Naive thymus-derived CD4-positive, alpha-beta T cell (primary cell): ENCODE measurements at regions not wholly inside any gene's neighbourhood (a gene's known extent, or its start where the extent isn't known, plus 50 kb on each side); places are given as distances from the start of the nearest gene placed in this dataset.

Experiments used
- ATAC-seq: fragments of 150-1000 bp; cut with Tn5 transposase; 2 replicates; pipeline ENCODE4 v1.10.0; 2021; ENCODE audit warnings: mild to moderate bottlenecking, moderate library complexity
- CTCF ChIA-PET: fragments of 350-600 bp; sonication (Branson Sonifier 250); formaldehyde crosslinking; loops from one replicate; lab custom pipeline; 2021; ENCODE audit warnings: antibody characterized with exemption; lab: Charles Lee
- POLR2A ChIA-PET: fragments of 350-600 bp; sonication (Branson Sonifier 250); formaldehyde crosslinking; loops from one replicate; lab custom pipeline; 2021; ENCODE audit warnings: antibody characterized with exemption, inconsistent platforms; lab: Charles Lee
- DNase-seq, 9 donors: peaks; one replicate each; pipeline versions ENCODE4 v3.0.0 to v3.0.0-alpha.2; 2020 to 2022; ENCODE audit warnings: mixed read lengths in 1 of 9
- H3K27ac ChIP-seq: one replicate; pipeline ENCODE4 v1.7.0; 2013; ENCODE audit warnings: mild to moderate bottlenecking, low read depth, low read length, moderate library complexity
- H3K27me3 ChIP-seq, 2 donors: one replicate each; pipeline ENCODE4 v1.7.0; 2013; ENCODE audit warnings: low read length in 2 of 2, mild to moderate bottlenecking in 2 of 2, moderate library complexity in 2 of 2; ENCODE audit not compliant: control insufficient read depth in 2 of 2, insufficient read depth in 2 of 2
- H3K36me3 ChIP-seq, 3 experiments: 1 replicate in 2 of 3; 2 replicates in 1 of 3; pipeline ENCODE4 v1.7.0; 2013; ENCODE audit warnings: low read length in 3 of 3, mild to moderate bottlenecking in 3 of 3, moderate library complexity in 1 of 3; ENCODE audit not compliant: insufficient read depth in 3 of 3, control insufficient read depth in 2 of 3
- H3K4me1 ChIP-seq, 2 donors: one replicate each; pipeline ENCODE4 v1.7.0; 2013; ENCODE audit warnings: low read length in 2 of 2, mild to moderate bottlenecking in 2 of 2, moderate library complexity in 1 of 2; ENCODE audit not compliant: control insufficient read depth in 2 of 2, insufficient read depth in 2 of 2
- H3K4me3 ChIP-seq: 2 replicates; pipeline ENCODE4 v1.7.0; 2013; ENCODE audit warnings: mild to moderate bottlenecking, low read length
- H3K9me3 ChIP-seq, 3 experiments: 1 replicate in 2 of 3; 2 replicates in 1 of 3; pipeline ENCODE4 v1.7.0; 2013; ENCODE audit warnings: low read length in 3 of 3; ENCODE audit not compliant: control insufficient read depth in 2 of 3
- H3K27ac Mint-ChIP-seq, 9 donors: one replicate each; pipeline ENCODE4 v1.8.0; 2020 to 2022; ENCODE audit warnings: mixed read lengths in 9 of 9, mild to moderate bottlenecking in 8 of 9, moderate library complexity in 5 of 9, inconsistent platforms in 2 of 9
- H3K27me3 Mint-ChIP-seq, 5 donors: one replicate each; pipeline ENCODE4 v1.8.0; 2021 to 2022; ENCODE audit warnings: mixed read lengths in 5 of 5, mild to moderate bottlenecking in 1 of 5
- H3K36me3 Mint-ChIP-seq, 5 donors: one replicate each; pipeline ENCODE4 v1.8.0; 2020 to 2022; ENCODE audit warnings: mixed read lengths in 5 of 5, mild to moderate bottlenecking in 3 of 5, inconsistent platforms in 1 of 5
- H3K4me1 Mint-ChIP-seq, 7 donors: one replicate each; pipeline ENCODE4 v1.8.0; 2020 to 2022; ENCODE audit warnings: mixed read lengths in 7 of 7, mild to moderate bottlenecking in 3 of 7, inconsistent platforms in 1 of 7
- H3K4me3 Mint-ChIP-seq, 10 donors: one replicate each; pipeline ENCODE4 v1.8.0; 2020 to 2022; ENCODE audit warnings: mild to moderate bottlenecking in 10 of 10, mixed read lengths in 10 of 10, moderate library complexity in 6 of 10, inconsistent platforms in 2 of 10
- H3K9me3 Mint-ChIP-seq, 11 donors: one replicate each; pipeline ENCODE4 v1.8.0; 2020 to 2022; ENCODE audit warnings: mixed read lengths in 11 of 11, mild to moderate bottlenecking in 4 of 11, inconsistent platforms in 1 of 11, moderate library complexity in 1 of 11
- intact Hi-C, 2 donors: fragments of 100-400 bp; cut with micrococcal nuclease; formaldehyde crosslinking; loops; one replicate each; pipeline ENCODE4 v1.15.1; 2023

- CTCF ChIA-PET: no interaction called here
- Histone ChIP-seq H3K9me3 (no peaks in the 10 kb centered on the region), H3K4me1 (no peaks in the 10 kb centered on the region)
These were observed 447.4 kb downstream of the PCDH10 start for GRCh38 chr4:133596459-133596858.

GRCh38 chr4:133594390-133595207 is 445.5 kb downstream of the PCDH10 start:
- H3K4me1 Mint-ChIP-seq: no peaks in the 10 kb centered on the region
- peaks cover 0 to 8% (median 0%) of the 10 kb centered on the region in 11 donors for H3K9me3 Mint-ChIP-seq
- DNase-seq (no peak), ATAC-seq (no peak)
- Histone ChIP-seq H3K4me3 (no peak overlapping the region), H3K27ac (no peak overlapping the region), H3K27me3 (no peaks in the 10 kb centered on the region), H3K36me3 (no peaks in the 10 kb centered on the region), H3K9me3 (no peaks in the 10 kb centered on the region), H3K4me1 (no peaks in the 10 kb centered on the region)
- ChIA-PET CTCF (no interaction called here), POLR2A (no interaction called here)
- intact Hi-C loops: no loop called here
- no peaks in the 10 kb centered on the region for H3K27me3 Mint-ChIP-seq
- no peaks in the 10 kb centered on the region for H3K36me3 Mint-ChIP-seq
- no peak overlapping the region for H3K27ac Mint-ChIP-seq
- H3K4me3 Mint-ChIP-seq: no peak overlapping the region

More at GRCh38 chr4:133596459-133596858, 447.4 kb downstream of the PCDH10 start:
- DNase-seq: no peak
- no peak overlapping the region for H3K27ac Mint-ChIP-seq
- H3K4me3 Mint-ChIP-seq: no peak overlapping the region
- Histone ChIP-seq H3K36me3 (no peaks in the 10 kb centered on the region), H3K27ac (no peak overlapping the region), H3K27me3 (no peaks in the 10 kb centered on the region), H3K4me3 (no peak overlapping the region)
- ATAC-seq: no peak
- no peaks in the 10 kb centered on the region for H3K27me3 Mint-ChIP-seq
- POLR2A ChIA-PET: no interaction called here
- intact Hi-C loops: no loop called here
- peaks cover 0 to 12% (median 0%) of the 10 kb centered on the region in 11 donors for H3K9me3 Mint-ChIP-seq
- H3K36me3 Mint-ChIP-seq: no peaks in the 10 kb centered on the region
- no peaks in the 10 kb centered on the region for H3K4me1 Mint-ChIP-seq

GRCh38 chr4:133593764-133594163 is 444.7 kb downstream of the PCDH10 start:
- Mint-ChIP-seq H3K4me3 (no peak overlapping the region), H3K27me3 (no peaks in the 10 kb centered on the region), H3K27ac (no peak overlapping the region), H3K9me3 (peaks cover 0 to 8% (median 0%) of the 10 kb centered on the region in 11 donors), H3K4me1 (no peaks in the 10 kb centered on the region), H3K36me3 (no peaks in the 10 kb centered on the region)
- Histone ChIP-seq H3K9me3 (no peaks in the 10 kb centered on the region), H3K4me3 (no peak overlapping the region), H3K4me1 (no peaks in the 10 kb centered on the region), H3K36me3 (no peaks in the 10 kb centered on the region), H3K27ac (no peak overlapping the region), H3K27me3 (no peaks in the 10 kb centered on the region)
- intact Hi-C loops: no loop called here
- ChIA-PET CTCF (no interaction called here), POLR2A (no interaction called here)
- DNase-seq (no peak), ATAC-seq (no peak)

GRCh38 chr4:133592591-133592990 is 443.5 kb downstream of the PCDH10 start:
- ChIA-PET POLR2A (no interaction called here), CTCF (no interaction called here)
- no peak overlapping the region for H3K27ac ChIP-seq
- H3K36me3 ChIP-seq: no peaks in the 10 kb centered on the region
- no peaks in the 10 kb centered on the region for H3K9me3 ChIP-seq
- intact Hi-C loops: no loop called here
- no peak for ATAC-seq
- Mint-ChIP-seq H3K9me3 (peaks cover 0 to 8% (median 0%) of the 10 kb centered on the region in 11 donors), H3K4me3 (no peak overlapping the region), H3K27ac (no peak overlapping the region), H3K4me1 (no peaks in the 10 kb centered on the region), H3K27me3 (no peaks in the 10 kb centered on the region), H3K36me3 (no peaks in the 10 kb centered on the region)
- no peak for DNase-seq
- no peak overlapping the region for H3K4me3 ChIP-seq
- no peaks in the 10 kb centered on the region for H3K4me1 ChIP-seq
- no peaks in the 10 kb centered on the region for H3K27me3 ChIP-seq

- no peaks in the 10 kb centered on the region for H3K9me3 ChIP-seq
- no peaks in the 10 kb centered on the region for H3K4me1 ChIP-seq
- ChIA-PET CTCF (no interaction called here), POLR2A (no interaction called here)
- H3K27me3 ChIP-seq: no peaks in the 10 kb centered on the region
- ATAC-seq (no peak), DNase-seq (no peak)
- no peak overlapping the region for H3K27ac ChIP-seq
- H3K36me3 ChIP-seq: no peaks in the 10 kb centered on the region
- no peak overlapping the region for H3K4me3 ChIP-seq
- Mint-ChIP-seq H3K9me3 (peaks cover 0 to 8% (median 0%) of the 10 kb centered on the region in 11 donors), H3K27ac (no peak overlapping the region), H3K4me1 (no peaks in the 10 kb centered on the region), H3K36me3 (no peaks in the 10 kb centered on the region), H3K4me3 (no peak overlapping the region), H3K27me3 (no peaks in the 10 kb centered on the region)
- intact Hi-C loops: no loop called here
These were observed 443.0 kb downstream of the PCDH10 start for GRCh38 chr4:133592106-133592505.

- DNase-seq: no peak
- H3K4me1 ChIP-seq: no peaks in the 10 kb centered on the region
- H3K27me3 ChIP-seq: no peaks in the 10 kb centered on the region
- H3K27ac ChIP-seq: no peak overlapping the region
- CTCF ChIA-PET: no interaction called here
- no peaks in the 10 kb centered on the region for H3K27me3 Mint-ChIP-seq
- H3K27ac Mint-ChIP-seq: no peak overlapping the region
- intact Hi-C loops: no loop called here
- POLR2A ChIA-PET: no interaction called here
- peaks cover 0 to 4% (median 0%) of the 10 kb centered on the region in 3 experiments for H3K9me3 ChIP-seq
- no peaks in the 10 kb centered on the region for H3K36me3 ChIP-seq
- no peaks in the 10 kb centered on the region for H3K36me3 Mint-ChIP-seq
- no peak overlapping the region for H3K4me3 Mint-ChIP-seq
- H3K9me3 Mint-ChIP-seq: peaks cover 0 to 8% (median 2%) of the 10 kb centered on the region in 11 donors
- no peak for ATAC-seq
- no peaks in the 10 kb centered on the region for H3K4me1 Mint-ChIP-seq
- H3K4me3 ChIP-seq: no peak overlapping the region
These were observed 439.2 kb downstream of the PCDH10 start for GRCh38 chr4:133588306-133588705.

GRCh38 chr4:133585323-133585722 is 436.2 kb downstream of the PCDH10 start:
- POLR2A ChIA-PET: no interaction called here

More at GRCh38 chr4:133585323-133585722, 436.2 kb downstream of the PCDH10 start:
- Histone ChIP-seq H3K27ac (no peak overlapping the region), H3K4me3 (no peak overlapping the region), H3K27me3 (no peaks in the 10 kb centered on the region), H3K36me3 (no peaks in the 10 kb centered on the region), H3K4me1 (no peaks in the 10 kb centered on the region), H3K9me3 (peaks cover 0 to 4% (median 0%) of the 10 kb centered on the region in 3 experiments)
- ATAC-seq: no peak
- Mint-ChIP-seq H3K9me3 (peaks cover 0 to 5% (median 0%) of the 10 kb centered on the region in 11 donors), H3K4me3 (no peak overlapping the region), H3K36me3 (no peaks in the 10 kb centered on the region), H3K27ac (no peak overlapping the region), H3K4me1 (no peaks in the 10 kb centered on the region), H3K27me3 (no peaks in the 10 kb centered on the region)
- intact Hi-C loops: no loop called here
- CTCF ChIA-PET: no interaction called here
- DNase-seq: no peak
